Sigmoid colon (tissue), 6 donors: ENCODE measurements at regions not wholly inside any gene's neighbourhood (a gene's known extent, or its start where the extent isn't known, plus 50 kb on each side); places are given as distances from the start of the nearest gene placed in this dataset.

ENCODE experiments used
- DNase-seq: peaks from one replicate; pipeline ENCODE4 v3.0.0-alpha.2; 2019
- H3K27ac ChIP-seq, 4 donors: fragments of 200-600 bp; sonication (generic); one replicate each; pipeline ENCODE4 v1.5.1; 2016 to 2019; ENCODE audit warnings: mild to moderate bottlenecking in 1 of 4
- H3K27me3 ChIP-seq, 3 donors: fragments of 200-600 bp; sonication (generic); one replicate each; pipeline ENCODE4 v1.5.1; 2019; ENCODE audit warnings: mild to moderate bottlenecking in 1 of 3
- H3K36me3 ChIP-seq, 4 donors: fragments of 200-600 bp; sonication (generic); one replicate each; pipeline ENCODE4 v1.5.1; 2016 to 2019
- H3K4me1 ChIP-seq, 4 donors: fragments of 200-600 bp; sonication (generic); one replicate each; pipeline ENCODE4 v1.5.1; 2017 to 2019
- H3K4me3 ChIP-seq, 4 donors: fragments of 200-600 bp; sonication (generic); one replicate each; pipeline ENCODE4 v1.5.1; 2017 to 2019; ENCODE audit warnings: mild to moderate bottlenecking in 2 of 4, moderate library complexity in 1 of 4
- H3K9me3 ChIP-seq, 4 donors: fragments of 200-600 bp in 3 of 4; sonication (generic) in 3 of 4; one replicate each; pipeline versions ENCODE4 v1.5.1 to v1.6.1; 2013 to 2019
- EP300 ChIP-seq, 4 donors: sonication (generic); formaldehyde crosslinking; IDR thresholded peaks; one replicate each; pipeline ENCODE4 v1.6.1; 2017; ENCODE audit warnings: antibody characterized with exemption in 4 of 4
- POLR2A ChIP-seq, 2 donors: fragments of 450-650 bp; IDR thresholded peaks; one replicate each; pipeline ENCODE4 v1.6.1; 2016; ENCODE audit warnings: antibody characterized with exemption in 2 of 2, mild to moderate bottlenecking in 2 of 2, moderate library complexity in 2 of 2
- POLR2AphosphoS5 ChIP-seq, 4 donors: sonication (generic); formaldehyde crosslinking; IDR thresholded peaks; one replicate each; pipeline ENCODE4 v1.6.1; 2017; ENCODE audit warnings: antibody characterized with exemption in 4 of 4
- WGBS, 2 donors: extraction: QIAGEN DNeasy Blood & Tissue Kit; methylation state at CpG; one replicate each; pipeline ENCODE4 v1.1.7; 2013; 5-methylcytosine and 5-hydroxymethylcytosine counted together
- intact Hi-C: fragments of 100-400 bp; cut with DNase I; formaldehyde crosslinking; loops from one replicate; pipeline ENCODE4 v1.15.1; 2023
- TF ChIP-seq, protein P1 (sequence below), 4 experiments: fragments of 450-650 bp in 3 of 4; fragments of 200-600 bp in 1 of 4; IDR thresholded peaks; one replicate each; pipeline ENCODE4 v1.5.1; 2016 to 2019; ENCODE audit warnings: antibody characterized with exemption in 4 of 4, mild to moderate bottlenecking in 3 of 4, moderate library complexity in 2 of 4
- donor health status: healthy with polysubstance abuse.
- donor health status: healthy.

DNA sequence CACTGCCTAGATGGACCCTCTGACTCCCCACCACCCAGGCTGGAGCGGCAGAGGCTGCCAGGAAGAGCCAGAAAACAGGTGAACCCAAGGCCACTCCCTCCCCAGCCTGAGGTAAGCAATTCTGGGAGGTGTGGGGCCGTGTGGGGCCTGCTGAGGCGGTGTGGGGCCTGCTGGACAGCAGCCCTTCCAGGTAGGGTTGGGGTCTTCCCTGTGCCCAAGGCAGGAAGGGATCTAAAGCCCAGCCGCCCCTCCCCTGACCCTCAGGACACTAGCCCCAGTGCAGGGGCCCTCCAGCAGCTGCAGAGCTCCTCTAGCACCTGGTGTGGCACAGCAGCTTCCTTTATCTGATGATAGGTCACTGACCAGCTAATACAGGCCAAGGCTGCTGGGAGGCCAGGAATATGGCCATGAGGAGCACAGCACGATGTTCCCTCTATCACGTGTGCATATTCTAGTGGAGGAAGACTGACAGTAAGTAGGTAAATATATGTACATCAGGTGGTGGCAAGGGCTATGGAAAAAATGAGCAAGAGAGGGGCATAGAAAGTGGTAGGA lies 86.9 kb downstream of the IER5 start:
- Histone ChIP-seq H3K27ac (no peak overlapping the region), H3K4me1 (peaks cover 0 to 21% (median 16%) of the 10 kb centered on the region in 4 donors), H3K27me3 (no peaks in the 10 kb centered on the region), H3K9me3 (peaks cover 0 to 2% (median 0%) of the 10 kb centered on the region in 4 donors), H3K4me3 (no peak overlapping the region), H3K36me3 (no peaks in the 10 kb centered on the region)
- DNase-seq: no peak
- 78 to 82% methylated on average over 6 of the region's 6 CpGs for WGBS, 2 donors
- intact Hi-C loops: no loop called here
- TF ChIP-seq, protein P1, sequence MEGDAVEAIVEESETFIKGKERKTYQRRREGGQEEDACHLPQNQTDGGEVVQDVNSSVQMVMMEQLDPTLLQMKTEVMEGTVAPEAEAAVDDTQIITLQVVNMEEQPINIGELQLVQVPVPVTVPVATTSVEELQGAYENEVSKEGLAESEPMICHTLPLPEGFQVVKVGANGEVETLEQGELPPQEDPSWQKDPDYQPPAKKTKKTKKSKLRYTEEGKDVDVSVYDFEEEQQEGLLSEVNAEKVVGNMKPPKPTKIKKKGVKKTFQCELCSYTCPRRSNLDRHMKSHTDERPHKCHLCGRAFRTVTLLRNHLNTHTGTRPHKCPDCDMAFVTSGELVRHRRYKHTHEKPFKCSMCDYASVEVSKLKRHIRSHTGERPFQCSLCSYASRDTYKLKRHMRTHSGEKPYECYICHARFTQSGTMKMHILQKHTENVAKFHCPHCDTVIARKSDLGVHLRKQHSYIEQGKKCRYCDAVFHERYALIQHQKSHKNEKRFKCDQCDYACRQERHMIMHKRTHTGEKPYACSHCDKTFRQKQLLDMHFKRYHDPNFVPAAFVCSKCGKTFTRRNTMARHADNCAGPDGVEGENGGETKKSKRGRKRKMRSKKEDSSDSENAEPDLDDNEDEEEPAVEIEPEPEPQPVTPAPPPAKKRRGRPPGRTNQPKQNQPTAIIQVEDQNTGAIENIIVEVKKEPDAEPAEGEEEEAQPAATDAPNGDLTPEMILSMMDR (IDR thresholded peaks at IDR 0.05): no peak
- TF ChIP-seq POLR2AphosphoS5 (IDR thresholded peaks at IDR 0.05) (no peak), EP300 (IDR thresholded peaks at IDR 0.05) (no peak)

DNA sequence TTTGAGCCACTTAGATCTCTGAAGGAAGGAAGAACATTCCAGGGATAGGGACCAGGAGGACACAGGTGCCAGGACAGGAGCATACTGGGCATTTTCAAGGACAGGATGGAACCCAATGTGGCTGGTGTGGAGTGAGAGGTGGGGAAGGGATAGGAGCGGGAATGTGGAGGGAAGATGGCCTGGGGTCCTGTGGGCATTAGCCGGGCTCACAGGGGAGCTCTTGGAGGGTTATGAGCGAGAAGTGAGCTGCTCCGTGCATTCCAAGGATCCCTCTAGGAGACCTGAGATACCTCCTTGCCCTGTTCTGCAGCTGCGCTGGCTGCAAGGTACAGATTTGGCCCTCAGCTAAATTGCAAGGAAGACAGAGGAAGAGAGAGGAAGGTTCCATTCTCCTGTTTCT lies 87.5 kb downstream of the IER5 start:
- intact Hi-C loops: no loop called here

GRCh38 chr1:181178241-181178879 lies 89.9 kb downstream of the IER5 start:
- 67 to 73% methylated on average over 9 of the region's 9 CpGs for WGBS, 2 donors
- intact Hi-C loops: no loop called here
- Histone ChIP-seq H3K9me3 (no peaks in the 10 kb centered on the region), H3K27me3 (no peaks in the 10 kb centered on the region), H3K4me1 (peaks cover 0 to 25% (median 17%) of the 10 kb centered on the region in 4 donors), H3K4me3 (no peak overlapping the region), H3K36me3 (no peaks in the 10 kb centered on the region), H3K27ac (no peak overlapping the region)
- DNase-seq: no peak
- TF ChIP-seq POLR2AphosphoS5 (IDR thresholded peaks at IDR 0.05) (no peak), EP300 (IDR thresholded peaks at IDR 0.05) (no peak)

More for the DNA sequence above, 87.5 kb downstream of the IER5 start:
- Histone ChIP-seq H3K27ac (no peak overlapping the region), H3K27me3 (no peaks in the 10 kb centered on the region), H3K4me1 (peaks cover 0 to 25% (median 17%) of the 10 kb centered on the region in 4 donors), H3K4me3 (no peak overlapping the region), H3K36me3 (no peaks in the 10 kb centered on the region), H3K9me3 (peaks cover 0 to 2% (median 0%) of the 10 kb centered on the region in 4 donors)
- WGBS, 2 donors: 82 to 97% methylated on average over 5 of the region's 5 CpGs
- TF ChIP-seq POLR2AphosphoS5 (IDR thresholded peaks at IDR 0.05): no peak
- TF ChIP-seq, protein P1 (IDR thresholded peaks at IDR 0.05): no peak
- no peak for TF ChIP-seq EP300 (IDR thresholded peaks at IDR 0.05)
- no peak for TF ChIP-seq POLR2A (IDR thresholded peaks at IDR 0.05)
- DNase-seq: no peak

DNA sequence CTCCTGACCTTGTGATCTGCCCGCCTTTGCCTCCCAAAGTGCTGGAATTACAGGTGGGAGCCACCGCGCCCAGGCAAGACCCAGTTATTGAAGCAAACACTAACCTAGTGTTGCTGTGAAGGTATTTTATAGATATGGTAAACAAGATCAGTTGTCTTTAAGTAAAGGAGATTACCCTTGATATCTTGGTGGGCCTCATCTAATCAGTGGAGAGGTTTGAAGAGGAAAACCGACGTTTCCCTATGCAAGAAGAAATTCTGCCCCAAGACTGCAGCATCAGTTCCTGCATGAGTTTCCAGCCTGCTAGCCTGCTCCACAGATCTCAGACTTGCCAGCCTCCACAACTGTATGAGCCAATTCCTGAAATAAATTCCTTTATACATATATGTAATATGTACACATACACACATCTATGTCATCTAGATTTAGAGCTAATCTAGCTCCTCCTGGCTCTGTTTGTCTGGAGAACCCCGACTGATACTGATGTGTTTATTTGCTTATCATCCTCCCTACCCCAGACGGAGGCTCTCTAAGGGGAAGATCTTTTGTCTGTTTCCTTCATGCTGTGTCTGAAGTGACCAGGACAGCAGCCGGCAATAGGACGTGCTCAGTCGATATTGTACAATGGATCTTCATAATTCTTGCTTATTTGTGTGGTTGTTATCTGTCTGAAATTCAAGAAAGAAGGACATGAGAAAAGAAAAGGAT lies 90.9 kb downstream of the IER5 start:
- no peak overlapping the region for H3K4me3 ChIP-seq
- WGBS, 2 donors: 65% methylated on average over 10 of the region's 10 CpGs

GRCh38 chr1:181179987-181180365 lies 91.5 kb downstream of the IER5 start:
- intact Hi-C loops: no loop called here
- no peak for DNase-seq
- Histone ChIP-seq H3K4me1 (peaks cover 0 to 25% (median 17%) of the 10 kb centered on the region in 4 donors), H3K27ac (no peak overlapping the region), H3K4me3 (no peak overlapping the region), H3K27me3 (no peaks in the 10 kb centered on the region), H3K36me3 (no peaks in the 10 kb centered on the region), H3K9me3 (no peaks in the 10 kb centered on the region)
- WGBS, 2 donors: 19 to 22% methylated on average over 6 of the region's 6 CpGs
- TF ChIP-seq POLR2A (IDR thresholded peaks at IDR 0.05) (no peak), EP300 (IDR thresholded peaks at IDR 0.05) (no peak), POLR2AphosphoS5 (IDR thresholded peaks at IDR 0.05) (no peak)
- TF ChIP-seq, protein P1 (IDR thresholded peaks at IDR 0.05): no peak

More for the DNA sequence above, 90.9 kb downstream of the IER5 start:
- no peak overlapping the region for H3K27ac ChIP-seq
- H3K36me3 ChIP-seq: no peaks in the 10 kb centered on the region
- DNase-seq: no peak
- H3K27me3 ChIP-seq: no peaks in the 10 kb centered on the region
- peaks cover 0 to 25% (median 17%) of the 10 kb centered on the region in 4 donors for H3K4me1 ChIP-seq
- no peaks in the 10 kb centered on the region for H3K9me3 ChIP-seq
- no peak for TF ChIP-seq POLR2AphosphoS5 (IDR thresholded peaks at IDR 0.05)
- no peak for TF ChIP-seq POLR2A (IDR thresholded peaks at IDR 0.05)
- TF ChIP-seq, protein P1 (IDR thresholded peaks at IDR 0.05): no peak
- no peak for TF ChIP-seq EP300 (IDR thresholded peaks at IDR 0.05)
- intact Hi-C loops: no loop called here
